ENCODE measurements at regions not wholly inside any gene's neighbourhood (a gene's known extent, or its start where the extent isn't known, plus 50 kb on each side); places are given as distances from the start of the nearest gene placed in this dataset.
"Not testable (repeated sequence)": the region's sequence is repeated elsewhere in the genome, so short reads cannot be mapped to it uniquely, and the experiment has no call there.

DNA sequence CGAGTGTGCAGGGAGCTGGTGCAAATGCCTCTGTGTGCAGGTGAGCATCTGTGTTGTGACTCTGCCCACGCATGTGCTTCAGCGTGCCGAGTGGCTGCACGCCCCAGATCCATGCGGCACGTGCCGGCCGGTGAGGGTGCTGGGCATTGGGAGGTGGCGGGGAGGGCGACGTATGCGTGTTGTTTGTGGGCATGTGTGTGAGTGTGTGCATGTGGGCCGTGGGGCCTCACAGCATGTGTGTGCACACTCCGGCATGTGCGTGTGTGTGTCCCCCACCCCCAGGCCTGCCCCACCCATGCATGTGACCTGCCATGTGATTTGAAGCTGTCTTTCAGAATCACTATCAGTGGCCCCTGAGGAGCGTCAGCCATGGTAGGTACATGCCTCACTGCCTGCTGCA lies 97.7 kb upstream of the ZSCAN2 start:
- not testable (repeated sequence) for H3K27me3 Mint-ChIP-seq, ATAC-seq, H3K4me3 Mint-ChIP-seq, H3K27ac Mint-ChIP-seq, H3K9me3 Mint-ChIP-seq, H3K4me1 Mint-ChIP-seq, H3K36me3 Mint-ChIP-seq

DNA sequence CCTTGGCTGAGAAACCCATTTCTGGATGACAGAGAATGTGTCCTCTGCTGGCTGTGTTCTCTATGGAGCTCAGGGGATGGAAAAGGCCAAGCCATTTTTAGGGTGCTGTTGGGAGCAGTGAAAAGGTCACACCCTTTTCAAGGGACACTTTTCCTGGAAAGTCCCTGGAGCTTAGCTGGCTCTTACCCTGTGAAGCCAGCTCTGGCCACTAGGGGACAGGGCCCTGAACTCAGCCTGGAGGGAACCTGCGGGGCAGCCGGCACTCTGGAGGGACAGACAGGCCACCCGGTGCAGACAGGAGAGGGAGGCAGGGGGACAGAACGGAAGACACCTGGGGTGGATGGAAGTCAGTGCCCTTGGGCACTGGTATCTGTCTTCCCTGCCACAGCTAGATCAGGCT lies 95.3 kb upstream of the ZSCAN2 start:
- not testable (repeated sequence) for H3K36me3 Mint-ChIP-seq, ATAC-seq

DNA sequence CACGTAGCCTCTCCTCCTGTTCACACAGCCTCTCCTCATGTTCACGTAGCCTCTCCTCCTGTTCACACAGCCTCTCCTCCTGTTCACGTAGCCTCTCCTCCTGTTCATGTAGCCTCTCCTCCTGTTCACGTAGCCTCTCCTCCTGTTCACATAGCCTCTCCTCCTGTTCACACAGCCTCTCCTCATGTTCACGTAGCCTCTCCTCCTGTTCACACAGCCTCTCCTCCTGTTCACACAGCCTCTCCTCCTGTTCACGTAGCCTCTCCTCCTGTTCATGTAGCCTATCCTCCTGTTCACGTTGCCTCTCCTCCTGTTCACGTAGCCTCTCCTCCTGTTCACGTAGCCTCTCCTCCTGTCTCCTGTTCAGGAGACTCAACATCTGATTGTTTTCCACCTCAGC lies 88.5 kb upstream of the ZSCAN2 start:
- not testable (repeated sequence) for H3K4me3 Mint-ChIP-seq, H3K36me3 Mint-ChIP-seq, ATAC-seq

More for the DNA sequence above, 95.3 kb upstream of the ZSCAN2 start:
- H3K4me3 Mint-ChIP-seq, H3K27me3 Mint-ChIP-seq, H3K27ac Mint-ChIP-seq, H3K9me3 Mint-ChIP-seq, H3K4me1 Mint-ChIP-seq: not testable (repeated sequence)

DNA sequence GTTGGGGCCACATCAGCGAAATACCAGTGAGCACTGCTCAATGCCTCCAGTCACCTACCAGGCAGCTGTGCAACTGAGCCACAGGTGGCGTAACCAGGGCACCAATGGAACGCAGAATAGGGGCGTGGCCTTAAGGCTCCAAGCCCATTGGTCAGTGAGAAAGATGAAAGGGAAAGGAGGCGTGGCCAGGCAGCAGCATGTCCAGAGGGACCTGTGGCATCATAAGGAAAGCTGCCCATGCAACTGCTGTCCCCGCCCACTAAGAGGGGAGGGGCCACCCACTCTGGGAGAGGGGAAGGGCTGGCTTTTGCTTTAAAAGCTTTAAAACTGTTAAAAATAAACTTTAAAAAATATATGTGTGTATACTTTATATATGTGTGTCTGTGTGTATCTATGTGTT lies 84.0 kb upstream of the ZSCAN2 start:
- not testable (repeated sequence) for H3K27me3 Mint-ChIP-seq, H3K4me3 Mint-ChIP-seq, H3K9me3 Mint-ChIP-seq, H3K36me3 Mint-ChIP-seq, H3K27ac Mint-ChIP-seq, ATAC-seq, H3K4me1 Mint-ChIP-seq

More for the DNA sequence above, 88.5 kb upstream of the ZSCAN2 start:
- not testable (repeated sequence) for H3K27me3 Mint-ChIP-seq, H3K4me1 Mint-ChIP-seq, H3K9me3 Mint-ChIP-seq, H3K27ac Mint-ChIP-seq

DNA sequence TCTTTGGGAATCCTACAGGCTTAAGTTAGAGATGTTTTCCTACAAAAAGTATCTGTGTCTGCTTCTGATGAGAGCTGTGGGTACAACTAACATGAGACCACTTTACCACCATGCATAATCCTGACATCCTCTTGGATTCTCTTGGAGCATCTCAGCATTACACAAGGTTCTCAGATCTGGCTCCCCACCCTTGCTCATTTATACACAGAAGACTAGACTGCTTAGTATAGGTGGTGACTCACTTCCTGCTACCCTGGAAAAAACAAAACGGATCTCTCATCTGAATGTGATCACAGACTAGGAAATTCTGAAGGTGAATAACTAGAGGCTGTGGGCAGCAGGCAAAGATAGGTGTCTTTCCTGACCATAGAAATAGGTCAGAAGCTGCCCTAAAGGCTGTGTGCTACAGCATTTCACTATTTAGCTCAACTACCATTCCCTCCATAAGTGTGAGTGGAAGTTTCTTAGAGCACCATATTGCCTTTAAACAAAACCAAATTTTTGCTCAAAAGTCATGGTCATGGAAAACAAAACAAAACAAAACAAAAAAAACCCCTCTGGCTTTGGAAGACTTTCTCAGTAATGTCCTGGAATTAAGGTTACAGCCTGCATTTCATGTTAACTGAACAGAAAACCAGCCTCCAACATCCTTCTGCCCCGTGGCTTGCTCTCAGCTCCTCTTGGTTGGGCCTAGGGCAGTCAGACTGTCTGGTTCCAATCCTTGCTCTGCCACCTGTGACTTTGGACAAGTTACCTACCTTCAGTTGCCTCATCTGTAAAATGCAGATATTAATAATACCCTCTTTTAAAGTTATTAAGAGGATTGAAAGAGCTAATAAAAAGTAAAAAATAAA lies 75.1 kb upstream of the ZSCAN2 start:
- not testable (repeated sequence) for H3K4me1 Mint-ChIP-seq, H3K9me3 Mint-ChIP-seq, H3K4me3 Mint-ChIP-seq, ATAC-seq, H3K27me3 Mint-ChIP-seq, H3K27ac Mint-ChIP-seq
- peaks cover 17% of the 10 kb centered on the region for H3K36me3 Mint-ChIP-seq

DNA sequence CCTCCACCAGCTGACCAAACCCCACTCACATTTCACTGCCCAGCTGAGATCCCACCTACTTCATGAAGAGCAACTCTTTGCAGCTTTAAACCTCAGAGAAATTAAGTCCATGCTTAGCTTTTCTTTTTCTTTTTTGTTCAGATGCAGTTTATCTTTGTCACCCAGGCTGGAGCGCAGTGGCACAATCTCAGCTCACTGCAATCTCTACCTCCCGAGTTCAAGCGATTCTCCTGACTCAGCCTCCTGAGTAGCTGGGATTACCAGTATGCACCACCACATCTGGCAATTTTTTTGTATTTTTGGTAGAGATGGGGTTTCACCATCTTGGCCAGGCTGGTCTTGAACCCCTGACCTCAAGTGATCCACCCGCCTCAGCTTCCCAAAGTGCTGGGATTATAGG lies 70.1 kb upstream of the ZSCAN2 start:
- not testable (repeated sequence) for ATAC-seq, H3K27ac Mint-ChIP-seq, H3K4me1 Mint-ChIP-seq

DNA sequence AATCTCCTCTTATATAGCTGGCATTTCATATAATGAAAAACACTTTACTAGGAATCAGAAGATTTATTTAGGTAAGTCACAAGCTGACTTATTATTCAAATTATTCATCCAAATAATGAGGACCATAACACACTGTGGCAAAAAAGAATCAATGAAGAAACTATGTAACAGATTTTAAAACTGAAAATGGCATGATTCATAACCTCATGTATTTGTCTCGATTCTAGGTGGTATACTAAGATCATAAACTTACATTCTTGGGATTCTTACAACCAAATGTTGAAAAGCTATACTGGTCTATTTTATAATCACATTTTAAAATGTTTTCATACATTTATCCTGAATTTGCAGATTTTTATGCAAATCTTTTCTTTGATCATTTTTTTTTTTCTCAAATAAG lies 69.6 kb upstream of the ZSCAN2 start:
- ATAC-seq, H3K4me1 Mint-ChIP-seq, H3K27ac Mint-ChIP-seq, H3K27me3 Mint-ChIP-seq, H3K9me3 Mint-ChIP-seq, H3K4me3 Mint-ChIP-seq: not testable (repeated sequence)
- H3K36me3 Mint-ChIP-seq: peaks cover 33% of the 10 kb centered on the region

More for the DNA sequence above, 70.1 kb upstream of the ZSCAN2 start:
- peaks cover 29% of the 10 kb centered on the region for H3K36me3 Mint-ChIP-seq
- not testable (repeated sequence) for H3K27me3 Mint-ChIP-seq, H3K4me3 Mint-ChIP-seq, H3K9me3 Mint-ChIP-seq

DNA sequence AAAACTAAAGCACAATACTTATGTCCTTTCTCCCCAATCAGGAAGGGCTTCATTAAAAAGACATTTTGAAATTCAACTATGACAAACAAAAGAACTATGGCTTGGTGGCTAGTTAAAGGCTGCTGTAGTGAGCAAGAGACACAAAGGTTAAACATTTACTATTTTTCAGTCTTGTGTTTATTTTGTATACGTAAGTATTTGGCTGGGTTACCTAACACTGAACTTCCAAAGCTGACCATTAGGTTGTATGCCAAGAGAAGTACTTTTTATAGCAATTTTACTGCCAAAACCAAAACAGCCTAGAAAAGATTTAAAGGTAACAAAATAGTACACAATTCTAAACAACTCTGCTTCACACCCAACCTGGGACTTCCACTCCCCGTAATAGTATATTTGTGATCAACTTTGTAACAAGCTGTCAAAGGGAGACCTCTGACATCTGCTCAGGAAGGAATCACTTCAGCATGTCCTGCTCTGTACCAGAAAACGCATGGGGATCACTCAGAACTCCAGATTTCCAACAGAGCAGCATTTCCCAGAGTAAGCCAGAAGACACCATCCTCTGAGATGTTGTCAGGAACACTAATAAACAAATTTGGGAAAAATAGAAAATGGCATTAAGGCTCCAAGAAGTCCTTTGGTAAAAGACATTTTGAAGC lies 69.0 kb upstream of the ZSCAN2 start:
- H3K27me3 Mint-ChIP-seq, H3K9me3 Mint-ChIP-seq, H3K27ac Mint-ChIP-seq, H3K4me3 Mint-ChIP-seq, H3K4me1 Mint-ChIP-seq, ATAC-seq: not testable (repeated sequence)
- H3K36me3 Mint-ChIP-seq: peaks cover 37% of the 10 kb centered on the region

DNA sequence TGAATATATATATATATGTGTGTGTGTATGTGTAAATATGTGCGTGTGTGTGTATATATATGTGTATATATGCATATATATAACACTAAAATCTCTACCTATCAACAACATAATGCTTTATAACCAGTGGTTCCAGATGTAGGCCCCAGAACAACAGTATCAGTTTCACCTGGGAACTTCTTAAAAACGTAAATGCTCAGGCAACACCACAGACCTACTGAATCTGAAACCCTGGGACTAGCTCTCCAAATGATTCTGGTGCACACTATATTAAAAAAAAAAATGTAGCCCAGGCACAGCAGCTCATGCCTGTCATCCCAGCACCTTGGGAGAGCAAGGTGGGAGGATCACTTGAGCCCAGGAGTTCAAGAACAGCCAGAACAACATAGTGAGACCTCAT lies 67.1 kb upstream of the ZSCAN2 start:
- H3K27ac Mint-ChIP-seq, H3K9me3 Mint-ChIP-seq, H3K27me3 Mint-ChIP-seq, ATAC-seq, H3K4me3 Mint-ChIP-seq, H3K4me1 Mint-ChIP-seq: not testable (repeated sequence)
- peaks cover 35% of the 10 kb centered on the region for H3K36me3 Mint-ChIP-seq

DNA sequence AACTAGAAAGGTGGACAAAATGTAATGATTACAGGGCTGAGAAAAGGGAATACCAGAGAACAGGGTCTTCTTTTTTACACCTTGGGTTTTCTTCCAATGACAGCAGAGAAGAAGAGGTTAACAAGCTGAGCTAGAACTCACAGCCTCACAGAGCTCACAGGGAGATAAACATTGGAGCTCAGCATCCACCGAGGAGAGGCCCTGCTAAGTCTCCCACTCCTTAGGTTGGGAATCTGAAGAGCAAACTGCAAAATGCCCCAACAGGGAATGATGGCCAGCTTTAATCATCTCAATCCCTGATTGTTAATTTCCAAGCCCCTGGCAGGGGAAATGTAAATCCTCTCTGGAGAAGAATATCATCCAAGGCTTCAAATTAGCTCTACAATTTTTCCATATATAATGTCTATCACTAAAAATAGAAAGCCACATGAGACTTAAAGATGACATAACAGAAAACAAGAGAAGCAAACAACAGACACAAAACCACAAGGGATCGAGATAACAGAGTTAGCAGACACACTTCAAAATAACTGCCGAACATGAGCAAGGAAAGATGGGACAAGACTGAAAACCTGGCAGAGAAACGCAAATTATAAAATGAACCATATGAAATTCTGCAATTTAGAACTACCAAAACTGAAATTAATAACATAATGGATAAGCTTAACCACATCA lies 66.1 kb upstream of the ZSCAN2 start:
- H3K9me3 Mint-ChIP-seq, ATAC-seq, H3K4me1 Mint-ChIP-seq, H3K27me3 Mint-ChIP-seq, H3K27ac Mint-ChIP-seq, H3K4me3 Mint-ChIP-seq: not testable (repeated sequence)
- H3K36me3 Mint-ChIP-seq: peaks cover 34% of the 10 kb centered on the region

DNA sequence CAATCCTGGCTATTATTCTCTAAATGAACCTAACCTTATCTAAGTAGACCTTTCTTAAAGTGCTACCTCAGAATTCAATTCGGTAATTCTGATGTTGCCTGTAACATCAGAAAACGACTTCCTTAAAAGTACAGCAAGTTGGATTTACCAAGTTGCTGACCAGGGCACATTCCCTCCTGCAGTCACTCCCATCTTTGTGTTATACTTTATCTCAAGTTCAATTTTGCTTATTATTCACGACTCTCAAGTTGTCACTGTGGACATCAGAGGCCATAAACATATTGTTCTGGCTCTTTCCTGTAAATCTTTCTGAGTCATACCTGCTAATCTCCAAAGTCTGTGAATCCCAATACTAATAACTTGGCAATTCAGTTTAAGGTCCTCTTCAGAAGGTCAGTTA lies 64.6 kb upstream of the ZSCAN2 start:
- not testable (repeated sequence) for ATAC-seq, H3K4me3 Mint-ChIP-seq, H3K4me1 Mint-ChIP-seq, H3K9me3 Mint-ChIP-seq, H3K27ac Mint-ChIP-seq, H3K27me3 Mint-ChIP-seq
- H3K36me3 Mint-ChIP-seq: peaks cover 33% of the 10 kb centered on the region

DNA sequence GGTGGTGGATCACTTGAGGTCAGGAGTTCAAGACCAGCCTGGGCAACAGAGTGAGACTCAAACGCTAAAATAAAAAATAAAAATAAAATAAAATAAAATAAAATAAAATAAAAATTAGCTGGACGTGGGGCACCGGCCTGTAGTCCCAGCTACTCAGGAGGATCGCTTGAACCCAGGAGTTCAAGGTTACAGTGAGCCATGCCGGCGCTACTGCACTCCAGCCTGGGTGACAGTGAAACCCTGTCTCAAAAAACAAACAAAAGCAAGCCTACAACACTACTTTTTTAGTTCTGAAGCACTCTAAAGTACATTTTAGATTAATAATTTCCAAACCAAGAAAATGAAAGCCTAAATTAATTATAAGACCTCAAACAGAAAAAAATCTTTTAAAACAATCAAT lies 56.2 kb upstream of the ZSCAN2 start:
- H3K36me3 Mint-ChIP-seq: peaks cover 38% of the 10 kb centered on the region
- not testable (repeated sequence) for H3K4me3 Mint-ChIP-seq, H3K27me3 Mint-ChIP-seq, H3K9me3 Mint-ChIP-seq, ATAC-seq, H3K4me1 Mint-ChIP-seq, H3K27ac Mint-ChIP-seq

DNA sequence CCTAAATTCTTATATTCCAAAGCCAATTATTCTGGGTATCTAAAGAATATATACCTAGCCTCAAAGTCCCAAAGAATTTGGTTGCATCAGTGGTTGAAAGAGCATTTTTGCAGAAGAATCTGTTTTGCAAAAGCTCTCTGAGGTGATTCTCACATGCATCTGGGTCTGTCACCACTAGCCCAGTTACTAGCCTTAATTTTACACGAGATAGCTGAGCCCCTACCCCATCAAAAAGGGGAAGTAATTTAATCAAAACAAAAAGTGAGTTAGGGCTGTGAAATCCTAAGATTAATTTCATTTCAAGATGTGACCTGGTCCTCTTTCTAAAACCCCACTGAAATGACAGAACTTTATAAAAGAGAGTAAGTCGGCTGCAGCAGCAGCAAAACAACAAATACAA lies 53.7 kb upstream of the ZSCAN2 start:
- H3K27me3 Mint-ChIP-seq, H3K9me3 Mint-ChIP-seq, H3K4me1 Mint-ChIP-seq, H3K27ac Mint-ChIP-seq, H3K4me3 Mint-ChIP-seq, ATAC-seq: not testable (repeated sequence)
- H3K36me3 Mint-ChIP-seq: peaks cover 35% of the 10 kb centered on the region

DNA sequence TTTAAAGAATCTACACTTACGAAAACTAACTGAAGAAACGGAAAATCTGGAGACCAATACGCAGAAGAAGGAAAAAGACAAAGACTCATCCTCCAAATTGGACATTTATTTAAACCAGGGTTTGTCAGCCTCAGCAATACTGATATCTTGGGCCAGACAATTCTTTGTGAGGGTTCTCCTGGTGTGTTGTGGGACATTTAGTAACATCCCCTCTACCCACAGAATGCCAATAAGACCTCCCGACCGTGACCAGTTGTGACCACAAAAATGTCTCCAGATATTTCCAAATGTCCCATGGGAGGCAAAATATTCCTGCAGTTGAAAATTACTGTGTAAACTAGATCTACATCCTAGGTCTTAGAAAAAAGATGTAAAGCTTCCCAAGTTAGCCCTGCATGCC lies 50.3 kb upstream of the ZSCAN2 start:
- not testable (repeated sequence) for H3K4me1 Mint-ChIP-seq, H3K27ac Mint-ChIP-seq, H3K27me3 Mint-ChIP-seq, H3K4me3 Mint-ChIP-seq, H3K9me3 Mint-ChIP-seq, ATAC-seq
- peaks cover 48% of the 10 kb centered on the region for H3K36me3 Mint-ChIP-seq
